Endothelial cell of umbilical vein (primary cell): ENCODE measurements at regions not wholly inside any gene's neighbourhood (a gene's known extent, or its start where the extent isn't known, plus 50 kb on each side); places are given as distances from the start of the nearest gene placed in this dataset.

Experiments used
- BruUV-seq: library from RNA; stranded (reverse); fragments of 400-500 nt; replicated peaks from 2 replicates; lab custom pipeline; 2021; lab: Mats Ljungman, UMichigan
- CTCF ChIA-PET: fragments of 300-600, 350-600 bp; sonication (Branson Sonifier 250); formaldehyde crosslinking; loops from one replicate; lab custom pipeline; 2021; ENCODE audit warnings: antibody characterized with exemption, inconsistent platforms; lab: Charles Lee
- POLR2A ChIA-PET: fragments of 300-600, 350-600 bp; sonication (Branson Sonifier 250); formaldehyde crosslinking; loops from one replicate; lab custom pipeline; 2021; ENCODE audit warnings: antibody characterized with exemption, inconsistent platforms; lab: Charles Lee
- DNase-seq: peaks from one replicate; pipeline ENCODE4 v3.0.0-alpha.2; 2011; ENCODE audit warnings: low read depth, low spot score
- FAIRE-seq: peaks from 2 replicates; lab custom pipeline; 2011; peaks lifted over from hg19 to GRCh38; lab: Jason Lieb, UNC
- H2AFZ ChIP-seq: 2 replicates; pipeline ENCODE4 v1.6.0; 2012; ENCODE audit warnings: low read depth, low read length, control low read depth, inconsistent platforms
- H3K27ac ChIP-seq: 2 replicates; pipeline ENCODE4 v1.5.1; 2011; ENCODE audit warnings: low read depth, mild to moderate bottlenecking, control low read depth, low read length, moderate library complexity; ENCODE audit not compliant: insufficient read depth
- H3K27me3 ChIP-seq, 2 experiments: 2 replicates each; pipeline versions ENCODE4 v1.6.0 to v1.6.1; 2011; ENCODE audit warnings: low read length in 2 of 2, mixed read lengths in 1 of 2; ENCODE audit not compliant: control insufficient read depth in 2 of 2, insufficient read depth in 2 of 2
- H3K36me3 ChIP-seq, 2 experiments: 2 replicates in 1 of 2; 3 replicates in 1 of 2; pipeline ENCODE4 v1.5.1; 2011; ENCODE audit warnings: low read length in 2 of 2, mild to moderate bottlenecking in 1 of 2, moderate library complexity in 1 of 2; ENCODE audit not compliant: control insufficient read depth in 2 of 2, insufficient read depth in 2 of 2; ENCODE audit errors: extremely low read depth in 1 of 2
- H3K4me1 ChIP-seq: 3 replicates; pipeline ENCODE4 v1.5.1; 2011; ENCODE audit warnings: mild to moderate bottlenecking, low read length; ENCODE audit not compliant: control insufficient read depth, insufficient read depth; ENCODE audit errors: extremely low read depth
- H3K4me2 ChIP-seq: 2 replicates; pipeline ENCODE4 v1.6.1; 2011; ENCODE audit warnings: low read length, control low read depth, mixed read lengths; ENCODE audit not compliant: insufficient read depth
- H3K4me3 ChIP-seq, 3 experiments: fragments of 200-600 bp in 1 of 3; sonication (generic), shearing (Covaris generic) in 1 of 3; replicated peaks in 1 of 3; 2 replicates each; pipeline ENCODE4 v1.5.1; 2011 to 2016; ENCODE audit warnings: control low read depth in 3 of 3, low read length in 3 of 3, mild to moderate bottlenecking in 2 of 3, inconsistent platforms in 1 of 3, low read depth in 1 of 3, moderate library complexity in 1 of 3; ENCODE audit not compliant: insufficient read depth in 1 of 3
- H3K79me2 ChIP-seq: 2 replicates; pipeline ENCODE4 v1.6.0; 2012; ENCODE audit warnings: low read length, inconsistent platforms; ENCODE audit not compliant: control insufficient read depth, insufficient read depth
- H3K9ac ChIP-seq: replicated peaks from 2 replicates; pipeline ENCODE3; 2011; ENCODE audit warnings: low read length, control low read depth; ENCODE audit not compliant: insufficient read depth; ENCODE audit errors: extremely low read depth
- H3K9me1 ChIP-seq: replicated peaks from 3 replicates; pipeline ENCODE4 v1.6.0; 2011; ENCODE audit warnings: mild to moderate bottlenecking, low read length; ENCODE audit not compliant: control insufficient read depth, insufficient read depth; ENCODE audit errors: extremely low read depth
- H3K9me3 ChIP-seq: replicated peaks from 2 replicates; pipeline ENCODE4 v1.5.1; 2012; ENCODE audit warnings: low read length, inconsistent platforms; ENCODE audit not compliant: control insufficient read depth, insufficient read depth
- H4K20me1 ChIP-seq: replicated peaks from 2 replicates; pipeline ENCODE3; 2011; ENCODE audit warnings: mild to moderate bottlenecking, low read length; ENCODE audit not compliant: control insufficient read depth, insufficient read depth; ENCODE audit errors: extremely low read depth
- CTCF ChIP-seq, 2 donors: IDR thresholded peaks; 1 replicate in 1 of 2; 2 replicates in 1 of 2; pipeline ENCODE4 v1.5.1; 2011; ENCODE audit warnings: low read length in 2 of 2, mild to moderate bottlenecking in 2 of 2, moderate library complexity in 2 of 2, control low read depth in 1 of 2, inconsistent platforms in 1 of 2, low read depth in 1 of 2; ENCODE audit not compliant: insufficient read depth in 1 of 2; ENCODE audit errors: extremely low read depth in 1 of 2
- EZH2 ChIP-seq: IDR thresholded peaks from 2 replicates; pipeline ENCODE4 v1.6.1; 2012; ENCODE audit warnings: borderline replicate concordance, low read depth, mild to moderate bottlenecking, moderate library complexity, low read length, inconsistent platforms; ENCODE audit not compliant: severe bottlenecking
- FOS ChIP-seq: IDR thresholded peaks from 2 replicates; pipeline ENCODE4 v1.6.1; 2011; ENCODE audit warnings: mild to moderate bottlenecking, low read length, moderate library complexity, borderline replicate concordance; ENCODE audit not compliant: insufficient read depth
- GATA2 ChIP-seq: IDR thresholded peaks from 2 replicates; pipeline ENCODE4 v1.7.0; 2011; ENCODE audit warnings: low read depth, mild to moderate bottlenecking, moderate library complexity, mixed read lengths, low read length; ENCODE audit not compliant: insufficient read length, insufficient read depth
- JUN ChIP-seq: IDR thresholded peaks from 2 replicates; pipeline ENCODE4 v1.6.1; 2011; ENCODE audit warnings: borderline replicate concordance, low read depth; ENCODE audit not compliant: insufficient read length, insufficient read depth
- MAX ChIP-seq: IDR thresholded peaks from 2 replicates; pipeline ENCODE4 v1.6.1; 2011; ENCODE audit not compliant: insufficient read depth, insufficient read length
- MYC ChIP-seq: IDR thresholded peaks from one replicate; pipeline ENCODE4 v1.6.1; 2011; ENCODE audit warnings: mild to moderate bottlenecking, low read depth, low read length
- POLR2A ChIP-seq: IDR thresholded peaks from 2 replicates; pipeline ENCODE4 v1.6.1; 2012; ENCODE audit warnings: low read depth, mild to moderate bottlenecking, control low read depth, low read length
- POLR2AphosphoS5 ChIP-seq: IDR thresholded peaks from 2 replicates; pipeline ENCODE4 v1.6.1; 2012; ENCODE audit warnings: low read depth, mild to moderate bottlenecking, control low read depth, low read length, moderate library complexity; ENCODE audit not compliant: insufficient read depth
- dilution Hi-C: fragments of 300-500 bp; cut with MboI; formaldehyde crosslinking; loops from one replicate; pipeline ENCODE4 v1.15.0; 2019; ENCODE audit warnings: low sequenced_read_pairs; ENCODE audit not compliant: extremely low pct_ligation_motif_present
- intact Hi-C: fragments of 100-400 bp; cut with micrococcal nuclease; formaldehyde crosslinking; loops from one replicate; pipeline ENCODE4 v1.10.0; 2022

- Histone ChIP-seq H3K9me1 (peaks cover 2% of the 10 kb centered on the region), H2AFZ (no peak overlapping the region), H3K4me2 (no peak overlapping the region), H3K36me3 (no peaks in the 10 kb centered on the region), H3K79me2 (no peaks in the 10 kb centered on the region), H4K20me1 (no peaks in the 10 kb centered on the region), H3K4me1 (peaks cover 8% of the 10 kb centered on the region), H3K27me3 (no peaks in the 10 kb centered on the region), H3K27ac (no peak overlapping the region), H3K9ac (no peak overlapping the region), H3K4me3 (no peak overlapping the region), H3K9me3 (no peaks in the 10 kb centered on the region)
- intact Hi-C loops (no loop called here), dilution Hi-C loops (no loop called here)
- CTCF ChIA-PET = no interaction called here
- DNase-seq = no peak
- POLR2A ChIA-PET = no interaction called here
- no TSS peak for BruUV-seq
- TF ChIP-seq MAX (no peak), POLR2A (no peak)
- FAIRE-seq = no peak
These were observed 72.5 kb upstream of the HGF start for GRCh38 chr7:81842361-81842760.

GRCh38 chr7:81839708-81840369, 70.0 kb upstream of the HGF start:
- TF ChIP-seq JUN (no peak), MYC (no peak), POLR2AphosphoS5 (no peak), MAX (no peak), FOS (no peak), POLR2A (no peak), EZH2 (no peak), GATA2 (no peak), CTCF (IDR thresholded peaks at IDR 0.05; ENCODE audit: extremely low read depth in 1 of 2, insufficient read depth in 1 of 2, low read depth in 1 of 2, low read length in 2 of 2) (no peak)
- Histone ChIP-seq H2AFZ (no peak overlapping the region), H3K27me3 (no peaks in the 10 kb centered on the region), H3K4me2 (no peak overlapping the region), H3K36me3 (no peaks in the 10 kb centered on the region), H4K20me1 (no peaks in the 10 kb centered on the region), H3K4me1 (no peaks in the 10 kb centered on the region), H3K27ac (no peak overlapping the region), H3K9me3 (no peaks in the 10 kb centered on the region), H3K9me1 (no peaks in the 10 kb centered on the region), H3K9ac (no peak overlapping the region), H3K79me2 (no peaks in the 10 kb centered on the region), H3K4me3 (no peak overlapping the region)
- dilution Hi-C loops = no loop called here
- FAIRE-seq (no peak), DNase-seq (no peak)
- POLR2A ChIA-PET = no interaction called here
- CTCF ChIA-PET = no interaction called here
- no TSS peak for BruUV-seq
- intact Hi-C loops = no loop called here
